B cell (primary cell): ENCODE measurements at regions not wholly inside any gene's neighbourhood (a gene's known extent, or its start where the extent isn't known, plus 50 kb on each side); places are given as distances from the start of the nearest gene placed in this dataset.

Source experiments
- CTCF ChIP-seq: fragments of 200-600 bp; IDR thresholded peaks from one replicate; pipeline ENCODE4 v1.8.0; 2022; ENCODE audit warnings: antibody characterized with exemption, mild to moderate bottlenecking
- EZH2 ChIP-seq: IDR thresholded peaks from 2 replicates; pipeline ENCODE4 v1.6.1; 2012; ENCODE audit warnings: borderline replicate concordance, low read depth, mild to moderate bottlenecking, moderate library complexity, low read length; ENCODE audit not compliant: insufficient read depth, poor library complexity, severe bottlenecking

DNA sequence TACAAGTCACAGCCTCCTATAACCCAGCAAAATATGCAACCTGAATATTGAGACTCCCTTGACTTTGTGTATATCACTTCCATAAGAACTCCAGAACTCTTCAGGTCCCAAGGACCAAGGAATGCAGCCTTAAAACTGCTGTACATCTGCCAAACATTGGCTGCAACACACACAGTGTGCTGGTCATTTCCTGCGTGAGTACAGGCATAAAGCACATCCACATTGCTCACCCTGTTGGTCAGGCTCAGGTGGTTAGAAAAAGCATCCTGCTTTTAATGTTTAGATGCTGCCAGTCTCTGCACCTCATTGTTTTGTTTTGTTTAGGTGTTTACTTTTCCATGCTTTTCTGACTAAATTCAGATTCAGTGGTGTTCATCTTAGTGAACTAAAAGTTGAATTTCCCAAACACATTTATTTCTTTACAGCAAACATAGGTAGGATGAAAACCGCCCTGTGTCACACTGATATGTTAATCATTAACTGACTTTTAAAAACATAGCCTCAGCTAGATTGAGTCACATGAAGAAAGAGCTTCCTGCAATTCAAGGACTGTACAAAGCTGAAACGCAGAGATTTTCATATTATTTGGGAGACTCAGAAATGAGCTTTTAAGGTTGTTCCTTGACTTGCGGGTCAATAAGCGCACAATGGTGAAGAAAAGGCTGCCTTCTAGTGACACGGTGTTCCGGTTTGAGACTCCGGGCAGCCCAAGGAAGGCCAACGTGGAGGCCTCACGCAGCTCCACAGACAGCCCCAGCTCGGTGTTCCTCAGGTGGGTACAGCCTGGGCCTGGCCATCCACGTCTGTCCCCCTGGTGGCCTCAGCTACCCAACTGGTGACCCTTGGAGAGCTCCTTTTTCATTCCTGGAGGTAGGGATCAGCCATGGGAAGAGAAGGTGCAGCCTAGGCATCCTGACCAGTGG lies 52.2 kb upstream of the GRAMD2B start:
- TF ChIP-seq CTCF (no peak), EZH2 (no peak)
